ENCODE measurements at regions not wholly inside any gene's neighbourhood (a gene's known extent, or its start where the extent isn't known, plus 50 kb on each side); places are given as distances from the start of the nearest gene placed in this dataset.

GRCh38 chr1:232715154-232715553, 85.2 kb upstream of the SIPA1L2 start:
- TF ChIP-seq CTCF (IDR thresholded peaks at IDR 0.05; ENCODE audit: low read depth, low read length, missing input control) (no peak), TAF1 (conservative IDR thresholded peaks at IDR 0.05) (no peak), JUND (IDR thresholded peaks at IDR 0.05) (no peak), GABPA (IDR thresholded peaks at IDR 0.05 in 1 of 2, conservative IDR thresholded peaks at IDR 0.05 in 1 of 2) (no peak), SP1 (IDR thresholded peaks at IDR 0.05) (no peak), RAD21 (IDR thresholded peaks at IDR 0.05) (no peak), RXRA (IDR thresholded peaks at IDR 0.05) (no peak), EGR1 (IDR thresholded peaks at IDR 0.05; ENCODE audit: low read depth in 2 of 2) (no peak), HNF4A (conservative IDR thresholded peaks at IDR 0.05) (no peak)
- TF ChIP-seq, protein P1, sequence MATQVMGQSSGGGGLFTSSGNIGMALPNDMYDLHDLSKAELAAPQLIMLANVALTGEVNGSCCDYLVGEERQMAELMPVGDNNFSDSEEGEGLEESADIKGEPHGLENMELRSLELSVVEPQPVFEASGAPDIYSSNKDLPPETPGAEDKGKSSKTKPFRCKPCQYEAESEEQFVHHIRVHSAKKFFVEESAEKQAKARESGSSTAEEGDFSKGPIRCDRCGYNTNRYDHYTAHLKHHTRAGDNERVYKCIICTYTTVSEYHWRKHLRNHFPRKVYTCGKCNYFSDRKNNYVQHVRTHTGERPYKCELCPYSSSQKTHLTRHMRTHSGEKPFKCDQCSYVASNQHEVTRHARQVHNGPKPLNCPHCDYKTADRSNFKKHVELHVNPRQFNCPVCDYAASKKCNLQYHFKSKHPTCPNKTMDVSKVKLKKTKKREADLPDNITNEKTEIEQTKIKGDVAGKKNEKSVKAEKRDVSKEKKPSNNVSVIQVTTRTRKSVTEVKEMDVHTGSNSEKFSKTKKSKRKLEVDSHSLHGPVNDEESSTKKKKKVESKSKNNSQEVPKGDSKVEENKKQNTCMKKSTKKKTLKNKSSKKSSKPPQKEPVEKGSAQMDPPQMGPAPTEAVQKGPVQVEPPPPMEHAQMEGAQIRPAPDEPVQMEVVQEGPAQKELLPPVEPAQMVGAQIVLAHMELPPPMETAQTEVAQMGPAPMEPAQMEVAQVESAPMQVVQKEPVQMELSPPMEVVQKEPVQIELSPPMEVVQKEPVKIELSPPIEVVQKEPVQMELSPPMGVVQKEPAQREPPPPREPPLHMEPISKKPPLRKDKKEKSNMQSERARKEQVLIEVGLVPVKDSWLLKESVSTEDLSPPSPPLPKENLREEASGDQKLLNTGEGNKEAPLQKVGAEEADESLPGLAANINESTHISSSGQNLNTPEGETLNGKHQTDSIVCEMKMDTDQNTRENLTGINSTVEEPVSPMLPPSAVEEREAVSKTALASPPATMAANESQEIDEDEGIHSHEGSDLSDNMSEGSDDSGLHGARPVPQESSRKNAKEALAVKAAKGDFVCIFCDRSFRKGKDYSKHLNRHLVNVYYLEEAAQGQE (IDR thresholded peaks at IDR 0.05): no peak
- TF ChIP-seq, protein P2, sequence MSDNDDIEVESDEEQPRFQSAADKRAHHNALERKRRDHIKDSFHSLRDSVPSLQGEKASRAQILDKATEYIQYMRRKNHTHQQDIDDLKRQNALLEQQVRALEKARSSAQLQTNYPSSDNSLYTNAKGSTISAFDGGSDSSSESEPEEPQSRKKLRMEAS (IDR thresholded peaks at IDR 0.05): no peak
- TF ChIP-seq, protein P3, sequence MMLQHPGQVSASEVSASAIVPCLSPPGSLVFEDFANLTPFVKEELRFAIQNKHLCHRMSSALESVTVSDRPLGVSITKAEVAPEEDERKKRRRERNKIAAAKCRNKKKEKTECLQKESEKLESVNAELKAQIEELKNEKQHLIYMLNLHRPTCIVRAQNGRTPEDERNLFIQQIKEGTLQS (IDR thresholded peaks at IDR 0.05): no peak

Measured in liver (tissue), 3 donors.